NCI-H128 (cell line): ENCODE measurements at regions not wholly inside any gene's neighbourhood (a gene's known extent, or its start where the extent isn't known, plus 50 kb on each side); places are given as distances from the start of the nearest gene placed in this dataset.

ENCODE experiments used
- DNase-seq: peaks from one replicate; lab custom pipeline; 2025; ENCODE audit not compliant: unreplicated experiment; lab: John Stamatoyannopoulos, UW

GRCh38 chr18:7349181-7349837 lies 118.4 kb downstream of the LRRC30 start:
- no peak for DNase-seq

- DNase-seq, result no peak
Measured at GRCh38 chr18:7358989-7359726, 128.3 kb downstream of the LRRC30 start.

DNA sequence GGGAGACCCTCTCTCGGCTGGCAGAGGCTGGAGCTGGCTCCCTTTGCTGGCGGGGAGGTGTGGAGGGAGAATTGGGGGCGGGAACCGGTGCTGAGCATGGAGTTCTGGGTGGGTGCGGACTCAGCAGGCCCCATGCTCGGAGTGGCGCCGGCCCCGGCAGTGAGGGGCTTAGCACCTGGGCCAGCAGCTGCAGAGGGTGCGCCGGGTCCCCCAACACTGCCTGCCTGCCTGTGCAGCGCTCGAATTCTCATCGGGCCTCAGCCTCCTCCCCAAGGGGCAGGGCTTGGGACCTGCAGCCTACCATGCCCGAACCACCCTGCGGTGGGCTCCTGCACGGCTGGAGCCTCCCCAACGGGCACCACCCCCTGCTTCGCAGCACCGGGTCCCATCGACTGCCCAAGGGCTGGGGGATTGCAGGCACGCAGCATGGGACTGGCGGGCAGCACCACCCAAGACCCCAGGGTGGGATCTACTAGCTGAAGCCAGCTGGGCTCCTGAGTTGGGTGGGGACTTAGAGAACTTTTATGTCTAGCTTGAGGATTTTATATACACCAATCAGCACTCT lies 129.8 kb downstream of the LRRC30 start:
- DNase-seq, result no peak

GRCh38 chr18:7363338-7363737 lies 132.4 kb downstream of the LRRC30 start:
- DNase-seq, result no peak

GRCh38 chr18:7366597-7366996 lies 135.7 kb downstream of the LRRC30 start:
- DNase-seq, result no peak

- no peak for DNase-seq
Measured at GRCh38 chr18:7367336-7367735, 136.4 kb downstream of the LRRC30 start.

GRCh38 chr18:7369006-7369405 lies 138.1 kb downstream of the LRRC30 start:
- DNase-seq, result no peak

GRCh38 chr18:7370375-7370774 lies 139.5 kb downstream of the LRRC30 start:
- DNase-seq, result no peak

GRCh38 chr18:7370802-7371201 lies 139.9 kb downstream of the LRRC30 start:
- no peak for DNase-seq

DNA sequence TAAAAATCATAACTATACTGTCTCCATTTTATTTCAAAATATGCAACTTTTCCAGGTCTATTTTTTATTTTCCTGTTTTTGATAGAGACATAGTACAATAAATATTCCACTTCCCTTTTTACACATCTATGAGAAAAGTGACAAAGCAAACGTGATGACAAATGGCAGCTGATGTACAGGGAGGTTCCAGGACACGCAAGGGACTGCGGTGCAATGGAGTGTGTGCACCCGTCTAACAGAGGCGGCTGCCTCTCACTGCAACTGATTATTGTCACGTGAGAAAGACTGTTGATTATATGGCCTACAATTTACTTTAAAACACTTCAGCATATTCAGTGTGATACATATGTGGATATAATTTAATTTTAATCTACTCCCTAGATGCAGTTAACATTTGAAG lies 142.6 kb downstream of the LRRC30 start:
- no peak for DNase-seq

DNA sequence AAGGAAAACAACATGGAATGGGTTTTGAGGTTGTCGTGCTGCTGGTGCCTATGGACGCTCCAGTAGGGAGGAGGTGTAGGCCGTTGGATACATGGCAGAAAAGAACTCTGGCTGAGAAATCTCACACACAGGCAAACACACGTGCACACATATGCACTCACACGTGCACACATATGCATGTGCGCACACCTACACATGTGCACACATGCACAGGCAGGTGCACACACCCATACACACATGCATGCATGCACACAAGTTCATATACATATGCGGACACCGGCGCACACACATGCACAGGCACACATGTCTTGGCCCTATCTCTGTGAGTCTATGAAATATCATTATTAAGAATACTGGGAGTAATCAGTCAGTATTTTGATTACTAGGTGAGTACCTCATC lies 150.4 kb downstream of the LRRC30 start:
- no peak for DNase-seq

DNA sequence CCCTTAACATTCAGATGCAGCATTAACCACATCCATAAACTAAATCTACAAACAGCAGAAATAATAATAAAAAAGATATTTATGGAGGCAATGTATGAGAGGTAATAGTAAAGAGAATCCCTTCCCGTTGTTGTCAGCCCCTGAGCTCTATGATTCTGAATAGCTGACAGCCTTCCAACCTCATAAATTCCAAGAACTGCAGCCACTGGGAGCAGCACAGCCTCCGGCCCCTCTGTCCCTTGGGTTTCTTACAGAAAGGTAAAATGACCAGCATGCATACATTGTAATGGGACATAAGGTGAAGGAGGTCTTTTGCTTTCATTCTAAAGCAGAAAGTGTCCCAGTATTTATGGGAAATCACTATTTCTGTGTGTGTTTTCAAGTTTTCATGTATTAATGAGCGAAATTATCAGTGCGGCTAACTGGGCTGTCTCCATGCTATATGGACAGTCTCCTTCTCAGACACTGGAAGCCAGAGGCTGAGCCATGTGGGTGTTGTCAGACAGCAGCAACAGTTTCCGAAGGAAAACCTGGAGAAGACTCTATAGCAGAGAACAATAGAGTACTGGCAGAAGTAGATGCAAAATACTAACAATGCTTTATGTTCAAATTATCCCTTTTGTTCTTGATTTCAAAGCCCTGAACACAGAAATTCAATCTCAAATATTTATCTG lies 151.6 kb downstream of the LRRC30 start:
- DNase-seq, result no peak

GRCh38 chr18:7383002-7383980 lies 152.4 kb downstream of the LRRC30 start:
- DNase-seq, result no peak

GRCh38 chr18:7388741-7389140 lies 157.9 kb downstream of the LRRC30 start:
- DNase-seq, result no peak

DNA sequence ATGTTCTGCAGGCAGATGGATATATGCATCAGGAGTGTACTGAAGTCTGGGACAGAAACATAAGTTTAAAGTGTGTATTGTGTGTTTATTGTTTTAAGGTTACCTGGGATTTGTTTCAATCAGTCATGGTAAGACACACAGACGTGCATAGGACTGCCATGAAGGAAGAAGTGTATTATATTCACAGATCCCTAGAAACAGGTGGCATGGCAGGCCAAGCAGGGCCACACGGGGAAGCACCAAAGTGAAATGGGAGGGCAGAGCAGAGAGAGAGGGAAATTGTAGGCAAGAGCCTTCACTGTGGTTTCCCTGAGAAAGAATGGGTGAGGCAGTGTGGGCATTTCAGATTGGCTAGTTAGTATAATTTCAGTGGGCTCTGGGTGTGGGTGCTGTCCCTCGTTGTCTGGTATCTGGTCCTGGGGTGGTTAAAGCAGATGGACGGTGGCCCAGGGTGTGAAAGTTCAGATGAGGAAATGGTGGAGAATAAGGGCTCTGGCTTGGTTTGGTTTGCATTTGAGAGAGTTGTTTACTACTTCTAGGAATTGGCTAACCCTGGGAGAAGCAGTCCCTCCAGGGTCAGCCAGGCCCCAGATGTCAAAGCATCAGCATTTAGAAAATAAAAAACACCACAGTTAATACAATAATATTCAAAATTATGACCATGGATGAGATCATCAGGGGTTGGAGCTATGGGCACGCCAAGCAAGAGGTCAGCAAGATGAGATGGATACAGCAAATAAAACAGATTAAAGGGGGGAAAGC lies 160.0 kb downstream of the LRRC30 start:
- no peak for DNase-seq

DNA sequence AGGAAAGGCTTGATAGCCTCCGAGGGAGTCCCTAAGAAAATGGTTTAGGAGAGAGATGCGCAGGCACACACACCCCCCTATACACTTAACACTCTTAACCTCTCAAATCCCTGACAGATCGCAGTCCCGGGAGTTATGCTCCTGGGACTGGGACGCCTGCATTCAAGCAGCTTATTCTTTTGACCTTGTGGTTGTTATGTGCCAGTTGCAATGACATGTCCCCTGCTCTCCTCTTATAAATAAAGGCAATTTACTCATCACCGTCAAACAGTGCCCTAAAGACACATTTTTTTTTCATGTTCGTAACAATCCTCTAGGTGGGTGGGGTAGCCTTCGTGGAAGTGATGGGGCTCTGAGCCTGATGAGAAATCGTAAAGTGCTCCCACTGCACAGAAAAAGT lies 162.2 kb downstream of the LRRC30 start:
- no peak for DNase-seq

- no peak for DNase-seq
Measured at GRCh38 chr18:7394050-7394659, 163.3 kb downstream of the LRRC30 start.

DNA sequence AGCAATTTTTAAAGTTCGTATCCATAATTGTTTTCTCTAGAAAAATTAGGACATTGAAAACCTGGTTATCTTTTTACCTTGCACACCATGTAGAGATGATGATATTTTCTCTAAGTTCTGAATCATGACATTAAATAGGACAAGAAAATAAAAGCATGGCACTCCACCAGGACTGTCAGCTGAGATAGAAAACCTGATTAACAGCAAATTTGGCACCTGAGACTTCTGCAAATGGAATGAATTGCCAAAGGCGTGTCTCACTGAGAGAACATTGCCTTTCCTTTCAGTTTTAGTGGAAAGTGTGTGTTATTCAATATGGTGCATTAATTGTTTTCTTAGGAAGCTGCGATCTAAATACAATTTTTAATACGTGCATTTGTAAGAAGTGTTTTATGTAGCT lies 164.7 kb downstream of the LRRC30 start:
- no peak for DNase-seq

DNA sequence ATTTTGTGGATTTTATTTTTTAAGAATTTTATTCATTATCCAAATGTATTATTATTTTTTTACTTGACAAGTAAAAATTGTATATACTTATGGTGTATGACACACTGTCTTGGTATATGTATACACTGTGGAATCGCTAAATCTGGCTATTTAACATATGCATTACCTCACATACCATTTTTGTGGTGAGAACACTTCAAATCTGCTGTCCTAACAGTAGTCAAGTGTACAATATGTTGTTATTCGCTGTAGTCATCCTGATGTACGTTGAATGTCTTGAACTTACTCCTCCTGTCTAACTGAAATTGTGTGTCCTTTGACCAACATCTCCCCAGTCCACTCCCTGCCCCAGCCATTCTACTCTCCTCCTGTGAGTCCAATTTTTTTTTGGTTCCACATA lies 153.2 kb upstream of the PTPRM start:
- no peak for DNase-seq

- DNase-seq, result no peak
Measured at GRCh38 chr18:7414459-7414858, 152.7 kb upstream of the PTPRM start.
